Gastroesophageal sphincter (tissue), 3 donors: ENCODE measurements at regions not wholly inside any gene's neighbourhood (a gene's known extent, or its start where the extent isn't known, plus 50 kb on each side); places are given as distances from the start of the nearest gene placed in this dataset.

Source experiments
- EP300 ChIP-seq: sonication (generic); formaldehyde crosslinking; IDR thresholded peaks from one replicate; pipeline ENCODE4 v1.6.1; 2017; ENCODE audit warnings: antibody characterized with exemption, mild to moderate bottlenecking
- POLR2A ChIP-seq, 2 donors: fragments of 450-650 bp; IDR thresholded peaks; one replicate each; pipeline ENCODE4 v1.6.1; 2017; ENCODE audit warnings: antibody characterized with exemption in 2 of 2, mild to moderate bottlenecking in 2 of 2, moderate library complexity in 1 of 2
- TF ChIP-seq, protein P1 (sequence below), 4 experiments: fragments of 200-600 bp in 2 of 4; fragments of 450-650 bp in 2 of 4; sonication (generic) in 1 of 4; IDR thresholded peaks; one replicate each; pipeline ENCODE4 v1.5.1; 2017 to 2019; ENCODE audit warnings: antibody characterized with exemption in 4 of 4, mild to moderate bottlenecking in 2 of 4, moderate library complexity in 2 of 4

DNA sequence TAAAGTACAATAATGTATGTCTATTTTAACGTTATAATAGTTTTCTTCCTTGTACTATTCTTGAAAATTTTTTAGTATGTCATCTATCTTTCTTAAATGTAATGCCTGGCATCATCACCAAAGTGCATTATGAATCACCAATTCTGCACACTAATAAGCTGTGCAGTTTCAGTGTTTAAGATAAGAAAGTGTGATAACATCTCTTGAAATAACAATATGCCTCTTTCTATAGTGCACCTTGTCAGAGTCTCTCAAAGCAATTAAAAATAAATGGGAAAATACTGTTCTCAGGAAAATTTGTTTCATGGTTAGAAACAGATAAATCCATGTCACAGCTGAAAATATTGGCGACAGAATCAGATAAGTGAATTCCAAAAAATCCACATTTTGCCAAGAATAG is 457.4 kb upstream of the PCDH10 start:
- TF ChIP-seq EP300 (no peak), POLR2A (IDR thresholded peaks at IDR 0.05) (no peak)
- TF ChIP-seq, protein P1, sequence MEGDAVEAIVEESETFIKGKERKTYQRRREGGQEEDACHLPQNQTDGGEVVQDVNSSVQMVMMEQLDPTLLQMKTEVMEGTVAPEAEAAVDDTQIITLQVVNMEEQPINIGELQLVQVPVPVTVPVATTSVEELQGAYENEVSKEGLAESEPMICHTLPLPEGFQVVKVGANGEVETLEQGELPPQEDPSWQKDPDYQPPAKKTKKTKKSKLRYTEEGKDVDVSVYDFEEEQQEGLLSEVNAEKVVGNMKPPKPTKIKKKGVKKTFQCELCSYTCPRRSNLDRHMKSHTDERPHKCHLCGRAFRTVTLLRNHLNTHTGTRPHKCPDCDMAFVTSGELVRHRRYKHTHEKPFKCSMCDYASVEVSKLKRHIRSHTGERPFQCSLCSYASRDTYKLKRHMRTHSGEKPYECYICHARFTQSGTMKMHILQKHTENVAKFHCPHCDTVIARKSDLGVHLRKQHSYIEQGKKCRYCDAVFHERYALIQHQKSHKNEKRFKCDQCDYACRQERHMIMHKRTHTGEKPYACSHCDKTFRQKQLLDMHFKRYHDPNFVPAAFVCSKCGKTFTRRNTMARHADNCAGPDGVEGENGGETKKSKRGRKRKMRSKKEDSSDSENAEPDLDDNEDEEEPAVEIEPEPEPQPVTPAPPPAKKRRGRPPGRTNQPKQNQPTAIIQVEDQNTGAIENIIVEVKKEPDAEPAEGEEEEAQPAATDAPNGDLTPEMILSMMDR (IDR thresholded peaks at IDR 0.05) = no peak
